ENCODE measurements at regions not wholly inside any gene's neighbourhood (a gene's known extent, or its start where the extent isn't known, plus 50 kb on each side); places are given as distances from the start of the nearest gene placed in this dataset.

DNA sequence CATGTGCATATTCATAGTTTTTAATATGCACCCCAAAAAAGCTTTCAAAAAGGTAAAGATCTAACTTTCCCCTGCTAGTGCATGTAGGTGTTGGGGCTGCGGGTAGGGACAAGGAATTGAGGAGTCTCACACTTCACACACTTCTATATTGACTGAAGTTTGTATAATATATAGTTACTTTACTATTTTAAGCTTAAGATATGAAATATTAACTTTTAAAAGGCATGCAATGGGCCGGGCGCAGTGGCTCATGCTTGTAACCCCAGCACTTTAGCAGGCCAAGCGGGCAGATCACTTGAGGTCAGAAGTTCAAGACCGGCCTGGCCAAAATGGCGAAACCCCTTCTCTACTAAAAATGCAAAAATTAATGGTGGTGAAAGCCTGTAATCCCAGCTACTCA is 109.1 kb upstream of the SH3BP4 start:
- no peaks in the 10 kb centered on the region for H3K27me3 ChIP-seq
- no peaks in the 10 kb centered on the region for H3K9me3 ChIP-seq
- no peaks in the 10 kb centered on the region for H3K36me3 ChIP-seq
- H3K4me3 ChIP-seq = no peak overlapping the region
- H3K27ac ChIP-seq = no peak overlapping the region
- in situ Hi-C loops (cut with MboI; ENCODE audit: low pct_ligation_motif_present in 1 of 4, low pct_unique_long_range_greater_than_20kb in 1 of 4, low sequenced_read_pairs in 3 of 4) (no loop called here), intact Hi-C loops (cut with DNase I; ENCODE audit: low total_unique reads) (no loop called here)
- no peak for DNase-seq
- TF ChIP-seq, protein P1, sequence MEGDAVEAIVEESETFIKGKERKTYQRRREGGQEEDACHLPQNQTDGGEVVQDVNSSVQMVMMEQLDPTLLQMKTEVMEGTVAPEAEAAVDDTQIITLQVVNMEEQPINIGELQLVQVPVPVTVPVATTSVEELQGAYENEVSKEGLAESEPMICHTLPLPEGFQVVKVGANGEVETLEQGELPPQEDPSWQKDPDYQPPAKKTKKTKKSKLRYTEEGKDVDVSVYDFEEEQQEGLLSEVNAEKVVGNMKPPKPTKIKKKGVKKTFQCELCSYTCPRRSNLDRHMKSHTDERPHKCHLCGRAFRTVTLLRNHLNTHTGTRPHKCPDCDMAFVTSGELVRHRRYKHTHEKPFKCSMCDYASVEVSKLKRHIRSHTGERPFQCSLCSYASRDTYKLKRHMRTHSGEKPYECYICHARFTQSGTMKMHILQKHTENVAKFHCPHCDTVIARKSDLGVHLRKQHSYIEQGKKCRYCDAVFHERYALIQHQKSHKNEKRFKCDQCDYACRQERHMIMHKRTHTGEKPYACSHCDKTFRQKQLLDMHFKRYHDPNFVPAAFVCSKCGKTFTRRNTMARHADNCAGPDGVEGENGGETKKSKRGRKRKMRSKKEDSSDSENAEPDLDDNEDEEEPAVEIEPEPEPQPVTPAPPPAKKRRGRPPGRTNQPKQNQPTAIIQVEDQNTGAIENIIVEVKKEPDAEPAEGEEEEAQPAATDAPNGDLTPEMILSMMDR (IDR thresholded peaks at IDR 0.05) = no peak
- no peak for TF ChIP-seq POLR2AphosphoS5 (IDR thresholded peaks at IDR 0.05)
- TF ChIP-seq POLR2A (IDR thresholded peaks at IDR 0.05) = no peak
- no peak for TF ChIP-seq EP300 (IDR thresholded peaks at IDR 0.05; ENCODE audit: low read depth)
- 93 to 96% methylated on average over 6 of the region's 6 CpGs for WGBS, 2 donors (ENCODE audit: low coverage in 1 of 2)
- peaks cover 0 to 8% (median 2%) of the 10 kb centered on the region in 4 donors for H3K4me1 ChIP-seq

DNA sequence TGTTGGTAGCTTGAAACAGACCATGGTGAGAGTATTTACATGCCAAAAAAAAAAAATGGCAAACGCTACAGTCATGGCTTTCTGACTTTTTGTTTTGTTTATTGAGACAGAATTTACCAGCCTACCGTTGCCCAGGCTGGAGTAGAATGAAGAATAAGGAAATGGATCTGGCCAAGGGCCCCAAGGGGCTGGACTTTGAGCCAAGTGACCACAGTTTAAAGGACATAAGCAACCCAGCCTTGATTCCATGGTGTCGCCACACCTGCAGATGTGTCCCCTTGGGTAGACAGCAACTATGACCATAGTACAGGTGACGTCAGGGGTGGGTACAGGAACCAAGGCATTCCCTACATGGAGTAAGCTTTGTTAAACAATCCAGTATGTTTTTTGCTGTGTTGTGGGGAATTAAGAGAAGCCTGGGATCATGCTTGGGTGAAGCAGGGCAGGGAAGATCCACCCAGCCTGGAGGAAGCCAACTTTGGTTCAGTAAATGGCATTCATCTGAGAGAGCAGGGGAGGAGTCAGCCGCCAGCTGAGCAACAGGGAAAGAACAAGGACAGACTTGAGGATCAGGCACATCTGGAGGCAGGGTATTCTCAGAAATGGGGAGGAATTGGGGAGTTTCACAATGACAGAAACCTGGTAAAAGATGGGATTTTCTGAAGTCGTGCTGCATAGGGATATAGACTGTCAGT is 110.3 kb upstream of the SH3BP4 start:
- H3K36me3 ChIP-seq = no peaks in the 10 kb centered on the region
- in situ Hi-C loops (cut with MboI; ENCODE audit: low pct_ligation_motif_present in 1 of 4, low pct_unique_long_range_greater_than_20kb in 1 of 4, low sequenced_read_pairs in 3 of 4) = no loop called here
- TF ChIP-seq, protein P1 (IDR thresholded peaks at IDR 0.05) = no peak
- TF ChIP-seq POLR2A (IDR thresholded peaks at IDR 0.05) = no peak
- H3K27ac ChIP-seq = no peak overlapping the region
- H3K4me3 ChIP-seq = no peak overlapping the region
- WGBS, 2 donors (ENCODE audit: low coverage in 1 of 2) = 51 to 64% methylated on average over 4 to 6 of the region's 6 CpGs
- H3K9me3 ChIP-seq = no peaks in the 10 kb centered on the region
- DNase-seq = no peak
- H3K4me1 ChIP-seq = peaks cover 0 to 8% (median 2%) of the 10 kb centered on the region in 4 donors
- intact Hi-C loops (cut with DNase I; ENCODE audit: low total_unique reads) = no loop called here
- H3K27me3 ChIP-seq = no peaks in the 10 kb centered on the region

DNA sequence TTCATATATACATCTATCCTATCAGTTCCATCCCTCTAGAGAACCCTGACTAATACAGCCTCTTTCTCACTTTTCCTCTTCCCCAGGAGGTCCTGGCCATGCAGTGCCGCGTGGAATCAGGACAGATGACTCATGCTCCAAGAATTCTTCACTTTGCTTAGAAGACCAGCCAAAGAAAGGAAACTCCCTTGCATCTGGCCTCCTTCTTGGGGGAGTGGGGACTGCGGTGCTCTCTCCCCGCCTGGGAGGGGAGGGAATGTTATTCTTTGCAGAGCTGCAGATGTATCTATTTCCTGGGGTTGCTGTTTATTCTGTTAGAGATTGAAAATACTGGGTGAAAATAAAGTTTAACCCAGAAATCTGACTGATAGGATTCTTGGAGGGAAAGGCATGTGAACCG is 111.5 kb upstream of the SH3BP4 start:
- peak; percentile 9 for DNase-seq
- 56 to 72% methylated on average over 3 to 5 of the region's 5 CpGs for WGBS, 2 donors (ENCODE audit: low coverage in 1 of 2)
- Histone ChIP-seq H3K4me3 (no peak overlapping the region), H3K4me1 (peaks cover 0 to 8% (median 2%) of the 10 kb centered on the region in 4 donors), H3K36me3 (no peaks in the 10 kb centered on the region), H3K27me3 (no peaks in the 10 kb centered on the region), H3K9me3 (no peaks in the 10 kb centered on the region), H3K27ac (no peak overlapping the region)
- TF ChIP-seq, protein P1 (IDR thresholded peaks at IDR 0.05) = no peak
- intact Hi-C loops (cut with DNase I; ENCODE audit: low total_unique reads) (no loop called here), in situ Hi-C loops (cut with MboI; ENCODE audit: low pct_ligation_motif_present in 1 of 4, low pct_unique_long_range_greater_than_20kb in 1 of 4, low sequenced_read_pairs in 3 of 4) (no loop called here)

DNA sequence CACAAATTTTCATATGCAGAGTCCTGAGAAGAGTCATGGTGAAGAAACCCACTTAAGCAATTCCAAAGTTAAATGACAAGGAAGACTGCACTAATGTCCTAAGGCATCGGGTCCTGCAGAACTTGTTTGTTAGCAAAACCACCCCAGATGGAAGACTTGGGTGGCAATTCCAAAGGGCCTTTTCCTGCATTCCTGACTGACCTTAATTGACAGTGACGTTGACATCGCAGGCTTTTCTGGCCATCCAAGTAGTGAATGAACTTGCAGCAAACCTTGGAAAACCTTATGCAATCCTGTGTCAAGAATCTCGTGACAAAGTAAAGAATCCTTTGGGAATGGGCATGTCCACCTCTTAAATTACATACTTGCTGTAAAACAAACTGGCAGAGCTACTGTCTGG is 112.5 kb upstream of the SH3BP4 start:
- H3K9me3 ChIP-seq = no peaks in the 10 kb centered on the region
- TF ChIP-seq POLR2A (IDR thresholded peaks at IDR 0.05) (no peak), POLR2AphosphoS5 (IDR thresholded peaks at IDR 0.05) (no peak), EP300 (IDR thresholded peaks at IDR 0.05; ENCODE audit: low read depth) (no peak)
- TF ChIP-seq, protein P1 (IDR thresholded peaks at IDR 0.05) = no peak
- WGBS, 2 donors (ENCODE audit: low coverage in 1 of 2) = 79% methylated on average over 4 of the region's 4 CpGs; no CpG with 5 or more reads in 1 of the 2 donors
- peaks cover 0 to 8% (median 2%) of the 10 kb centered on the region in 4 donors for H3K4me1 ChIP-seq
- H3K27me3 ChIP-seq = no peaks in the 10 kb centered on the region
- DNase-seq = no peak
- in situ Hi-C loops (cut with MboI; ENCODE audit: low pct_ligation_motif_present in 1 of 4, low pct_unique_long_range_greater_than_20kb in 1 of 4, low sequenced_read_pairs in 3 of 4) (no loop called here), intact Hi-C loops (cut with DNase I; ENCODE audit: low total_unique reads) (no loop called here)
- no peaks in the 10 kb centered on the region for H3K36me3 ChIP-seq
- H3K4me3 ChIP-seq = no peak overlapping the region
- H3K27ac ChIP-seq = no peak overlapping the region

Measured in transverse colon (tissue), 4 donors.